OCI-LY1 (cell line): ENCODE measurements at regions not wholly inside any gene's neighbourhood (a gene's known extent, or its start where the extent isn't known, plus 50 kb on each side); places are given as distances from the start of the nearest gene placed in this dataset.

Experiments used
- EZH2 ChIP-seq: fragments of 200-600 bp; sonication (generic), shearing (Covaris generic); IDR thresholded peaks from 2 replicates; pipeline ENCODE4 v1.8.0; 2017; ENCODE audit warnings: borderline replicate concordance, mixed run types, mild to moderate bottlenecking, antibody characterized with exemption, low read length, moderate library complexity, mixed read lengths
- TF ChIP-seq, protein P1 (sequence below): fragments of 200-600 bp; sonication (generic), shearing (Covaris generic); IDR thresholded peaks from 2 replicates; pipeline ENCODE4 v1.5.1; 2017; ENCODE audit warnings: mild to moderate bottlenecking, antibody characterized with exemption, low read length, moderate library complexity, mixed read lengths

DNA sequence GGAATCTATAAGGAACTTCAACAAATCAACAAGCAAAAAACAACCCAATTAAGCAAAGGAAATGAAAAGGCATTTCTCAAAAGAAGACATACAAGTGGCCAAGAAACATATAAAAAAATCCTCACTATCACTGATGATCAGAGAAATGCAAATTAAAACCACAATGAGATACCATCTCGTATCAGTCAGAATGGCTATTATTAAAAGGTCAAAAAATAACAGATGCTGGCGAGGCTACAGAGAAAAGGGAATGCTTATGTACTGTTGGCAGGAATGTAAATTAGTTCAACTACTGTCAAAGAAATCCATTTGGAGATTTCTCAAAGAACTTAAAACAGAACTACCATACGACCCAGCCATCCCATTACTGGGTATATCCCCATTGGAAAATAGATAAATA is 292.4 kb upstream of the FAT1 start:
- TF ChIP-seq, protein P1, sequence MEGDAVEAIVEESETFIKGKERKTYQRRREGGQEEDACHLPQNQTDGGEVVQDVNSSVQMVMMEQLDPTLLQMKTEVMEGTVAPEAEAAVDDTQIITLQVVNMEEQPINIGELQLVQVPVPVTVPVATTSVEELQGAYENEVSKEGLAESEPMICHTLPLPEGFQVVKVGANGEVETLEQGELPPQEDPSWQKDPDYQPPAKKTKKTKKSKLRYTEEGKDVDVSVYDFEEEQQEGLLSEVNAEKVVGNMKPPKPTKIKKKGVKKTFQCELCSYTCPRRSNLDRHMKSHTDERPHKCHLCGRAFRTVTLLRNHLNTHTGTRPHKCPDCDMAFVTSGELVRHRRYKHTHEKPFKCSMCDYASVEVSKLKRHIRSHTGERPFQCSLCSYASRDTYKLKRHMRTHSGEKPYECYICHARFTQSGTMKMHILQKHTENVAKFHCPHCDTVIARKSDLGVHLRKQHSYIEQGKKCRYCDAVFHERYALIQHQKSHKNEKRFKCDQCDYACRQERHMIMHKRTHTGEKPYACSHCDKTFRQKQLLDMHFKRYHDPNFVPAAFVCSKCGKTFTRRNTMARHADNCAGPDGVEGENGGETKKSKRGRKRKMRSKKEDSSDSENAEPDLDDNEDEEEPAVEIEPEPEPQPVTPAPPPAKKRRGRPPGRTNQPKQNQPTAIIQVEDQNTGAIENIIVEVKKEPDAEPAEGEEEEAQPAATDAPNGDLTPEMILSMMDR = no peak
- TF ChIP-seq EZH2 = no peak
